ENCODE measurements at regions not wholly inside any gene's neighbourhood (a gene's known extent, or its start where the extent isn't known, plus 50 kb on each side); places are given as distances from the start of the nearest gene placed in this dataset.

DNA sequence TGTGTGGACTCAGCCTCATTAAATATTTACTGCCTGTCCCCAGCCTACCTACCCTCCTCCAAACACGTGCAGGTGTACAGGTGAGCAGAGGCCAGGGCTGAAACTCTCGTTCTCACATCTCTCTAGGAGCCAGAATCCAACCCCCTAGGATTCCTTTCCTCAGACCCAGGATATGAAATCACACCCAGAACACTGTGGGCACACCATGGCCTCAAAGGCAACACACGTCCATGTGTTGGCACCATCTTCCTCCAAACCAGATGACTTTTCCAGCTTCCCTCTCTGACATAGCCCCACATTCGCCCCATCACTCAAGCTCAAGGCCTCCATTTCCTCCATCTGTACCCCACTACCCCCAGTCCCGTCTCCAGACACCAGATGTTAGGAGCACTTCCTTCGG, 51.8 kb upstream of the DUSP5 start (continued):
- TF ChIP-seq, protein P1, sequence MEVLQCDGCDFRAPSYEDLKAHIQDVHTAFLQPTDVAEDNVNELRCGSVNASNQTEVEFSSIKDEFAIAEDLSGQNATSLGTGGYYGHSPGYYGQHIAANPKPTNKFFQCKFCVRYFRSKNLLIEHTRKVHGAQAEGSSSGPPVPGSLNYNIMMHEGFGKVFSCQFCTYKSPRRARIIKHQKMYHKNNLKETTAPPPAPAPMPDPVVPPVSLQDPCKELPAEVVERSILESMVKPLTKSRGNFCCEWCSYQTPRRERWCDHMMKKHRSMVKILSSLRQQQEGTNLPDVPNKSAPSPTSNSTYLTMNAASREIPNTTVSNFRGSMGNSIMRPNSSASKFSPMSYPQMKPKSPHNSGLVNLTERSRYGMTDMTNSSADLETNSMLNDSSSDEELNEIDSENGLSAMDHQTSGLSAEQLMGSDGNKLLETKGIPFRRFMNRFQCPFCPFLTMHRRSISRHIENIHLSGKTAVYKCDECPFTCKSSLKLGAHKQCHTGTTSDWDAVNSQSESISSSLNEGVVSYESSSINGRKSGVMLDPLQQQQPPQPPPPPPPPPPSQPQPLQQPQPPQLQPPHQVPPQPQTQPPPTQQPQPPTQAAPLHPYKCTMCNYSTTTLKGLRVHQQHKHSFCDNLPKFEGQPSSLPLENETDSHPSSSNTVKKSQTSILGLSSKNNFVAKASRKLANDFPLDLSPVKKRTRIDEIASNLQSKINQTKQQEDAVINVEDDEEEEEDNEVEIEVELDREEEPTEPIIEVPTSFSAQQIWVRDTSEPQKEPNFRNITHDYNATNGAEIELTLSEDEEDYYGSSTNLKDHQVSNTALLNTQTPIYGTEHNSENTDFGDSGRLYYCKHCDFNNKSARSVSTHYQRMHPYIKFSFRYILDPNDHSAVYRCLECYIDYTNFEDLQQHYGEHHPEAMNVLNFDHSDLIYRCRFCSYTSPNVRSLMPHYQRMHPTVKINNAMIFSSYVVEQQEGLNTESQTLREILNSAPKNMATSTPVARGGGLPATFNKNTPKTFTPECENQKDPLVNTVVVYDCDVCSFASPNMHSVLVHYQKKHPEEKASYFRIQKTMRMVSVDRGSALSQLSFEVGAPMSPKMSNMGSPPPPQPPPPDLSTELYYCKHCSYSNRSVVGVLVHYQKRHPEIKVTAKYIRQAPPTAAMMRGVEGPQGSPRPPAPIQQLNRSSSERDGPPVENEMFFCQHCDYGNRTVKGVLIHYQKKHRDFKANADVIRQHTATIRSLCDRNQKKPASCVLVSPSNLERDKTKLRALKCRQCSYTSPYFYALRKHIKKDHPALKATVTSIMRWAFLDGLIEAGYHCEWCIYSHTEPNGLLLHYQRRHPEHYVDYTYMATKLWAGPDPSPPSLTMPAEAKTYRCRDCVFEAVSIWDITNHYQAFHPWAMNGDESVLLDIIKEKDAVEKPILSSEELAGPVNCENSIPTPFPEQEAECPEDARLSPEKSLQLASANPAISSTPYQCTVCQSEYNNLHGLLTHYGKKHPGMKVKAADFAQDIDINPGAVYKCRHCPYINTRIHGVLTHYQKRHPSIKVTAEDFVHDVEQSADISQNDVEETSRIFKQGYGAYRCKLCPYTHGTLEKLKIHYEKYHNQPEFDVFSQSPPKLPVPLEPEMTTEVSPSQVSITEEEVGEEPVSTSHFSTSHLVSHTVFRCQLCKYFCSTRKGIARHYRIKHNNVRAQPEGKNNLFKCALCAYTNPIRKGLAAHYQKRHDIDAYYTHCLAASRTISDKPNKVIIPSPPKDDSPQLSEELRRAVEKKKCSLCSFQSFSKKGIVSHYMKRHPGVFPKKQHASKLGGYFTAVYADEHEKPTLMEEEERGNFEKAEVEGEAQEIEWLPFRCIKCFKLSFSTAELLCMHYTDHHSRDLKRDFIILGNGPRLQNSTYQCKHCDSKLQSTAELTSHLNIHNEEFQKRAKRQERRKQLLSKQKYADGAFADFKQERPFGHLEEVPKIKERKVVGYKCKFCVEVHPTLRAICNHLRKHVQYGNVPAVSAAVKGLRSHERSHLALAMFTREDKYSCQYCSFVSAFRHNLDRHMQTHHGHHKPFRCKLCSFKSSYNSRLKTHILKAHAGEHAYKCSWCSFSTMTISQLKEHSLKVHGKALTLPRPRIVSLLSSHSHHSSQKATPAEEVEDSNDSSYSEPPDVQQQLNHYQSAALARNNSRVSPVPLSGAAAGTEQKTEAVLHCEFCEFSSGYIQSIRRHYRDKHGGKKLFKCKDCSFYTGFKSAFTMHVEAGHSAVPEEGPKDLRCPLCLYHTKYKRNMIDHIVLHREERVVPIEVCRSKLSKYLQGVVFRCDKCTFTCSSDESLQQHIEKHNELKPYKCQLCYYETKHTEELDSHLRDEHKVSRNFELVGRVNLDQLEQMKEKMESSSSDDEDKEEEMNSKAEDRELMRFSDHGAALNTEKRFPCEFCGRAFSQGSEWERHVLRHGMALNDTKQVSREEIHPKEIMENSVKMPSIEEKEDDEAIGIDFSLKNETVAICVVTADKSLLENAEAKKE (CRISPR knock-in tag; IDR thresholded peaks at IDR 0.05), result no peak
- no peak for TF ChIP-seq ZNF114 (CRISPR knock-in tag; IDR thresholded peaks at IDR 0.05)
- TF ChIP-seq JUNB (IDR thresholded peaks at IDR 0.05; ENCODE audit: unreplicated experiment), result no peak
- no peak for TF ChIP-seq NANOG (IDR thresholded peaks at IDR 0.05; ENCODE audit: borderline replicate concordance)
- no peak for TF ChIP-seq POLR2AphosphoS5 (IDR thresholded peaks at IDR 0.05; ENCODE audit: low read depth)

DNA sequence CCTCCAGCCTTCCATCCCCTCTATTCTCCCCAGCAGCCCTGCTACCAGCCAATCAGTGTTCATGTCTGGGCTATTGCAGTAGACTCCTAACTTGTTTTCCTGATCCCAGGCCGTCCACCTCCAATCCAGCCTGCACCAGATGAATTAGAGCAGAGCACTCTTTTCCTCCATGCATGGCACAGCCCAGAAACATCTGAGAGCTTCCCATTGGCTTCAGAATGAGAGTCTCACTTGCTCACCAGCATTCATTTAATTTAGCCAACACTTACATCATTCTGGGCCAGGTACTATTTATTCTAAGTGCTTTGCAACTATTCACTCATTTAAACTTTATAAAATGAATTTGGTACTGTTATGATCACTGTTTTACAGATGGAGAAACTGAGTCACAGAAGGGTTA, 51.4 kb upstream of the DUSP5 start:
- Histone ChIP-seq H3K27me3 (ENCODE audit: insufficient read depth) (no peaks in the 10 kb centered on the region), H4K20me1 (replicated peaks; ENCODE audit: insufficient read depth) (no peaks in the 10 kb centered on the region), H3K9me2 (ENCODE audit: insufficient read depth) (0 out of 2 replicates have a peak, but pooled peaks cover 3% of the 10 kb centered on the region), H3F3A (replicated peaks; ENCODE audit: low read depth) (no peaks in the 10 kb centered on the region), H3K4me1 (ENCODE audit: insufficient read depth) (no peaks in the 10 kb centered on the region), H3K36me3 (ENCODE audit: insufficient read depth) (no peaks in the 10 kb centered on the region), H3K27ac (ENCODE audit: low read depth) (no peak overlapping the region), H2AFZ (no peak overlapping the region), H3K79me2 (replicated peaks; ENCODE audit: insufficient read depth) (no peaks in the 10 kb centered on the region), H3K4me3 (no peak overlapping the region), H3K4me2 (no peak overlapping the region)
- Mint-ChIP-seq H3K4me1 (peaks cover 15% of the 10 kb centered on the region), H3K27ac (no peak overlapping the region), H3K4me3 (no peak overlapping the region), H3K36me3 (ENCODE audit: low read depth) (no peaks in the 10 kb centered on the region), H3K9me3 (no peaks in the 10 kb centered on the region), H3K27me3 (ENCODE audit: insufficient read depth, low read depth, poor library complexity) (peaks cover 6% of the 10 kb centered on the region)
- TF ChIP-seq, protein P2, sequence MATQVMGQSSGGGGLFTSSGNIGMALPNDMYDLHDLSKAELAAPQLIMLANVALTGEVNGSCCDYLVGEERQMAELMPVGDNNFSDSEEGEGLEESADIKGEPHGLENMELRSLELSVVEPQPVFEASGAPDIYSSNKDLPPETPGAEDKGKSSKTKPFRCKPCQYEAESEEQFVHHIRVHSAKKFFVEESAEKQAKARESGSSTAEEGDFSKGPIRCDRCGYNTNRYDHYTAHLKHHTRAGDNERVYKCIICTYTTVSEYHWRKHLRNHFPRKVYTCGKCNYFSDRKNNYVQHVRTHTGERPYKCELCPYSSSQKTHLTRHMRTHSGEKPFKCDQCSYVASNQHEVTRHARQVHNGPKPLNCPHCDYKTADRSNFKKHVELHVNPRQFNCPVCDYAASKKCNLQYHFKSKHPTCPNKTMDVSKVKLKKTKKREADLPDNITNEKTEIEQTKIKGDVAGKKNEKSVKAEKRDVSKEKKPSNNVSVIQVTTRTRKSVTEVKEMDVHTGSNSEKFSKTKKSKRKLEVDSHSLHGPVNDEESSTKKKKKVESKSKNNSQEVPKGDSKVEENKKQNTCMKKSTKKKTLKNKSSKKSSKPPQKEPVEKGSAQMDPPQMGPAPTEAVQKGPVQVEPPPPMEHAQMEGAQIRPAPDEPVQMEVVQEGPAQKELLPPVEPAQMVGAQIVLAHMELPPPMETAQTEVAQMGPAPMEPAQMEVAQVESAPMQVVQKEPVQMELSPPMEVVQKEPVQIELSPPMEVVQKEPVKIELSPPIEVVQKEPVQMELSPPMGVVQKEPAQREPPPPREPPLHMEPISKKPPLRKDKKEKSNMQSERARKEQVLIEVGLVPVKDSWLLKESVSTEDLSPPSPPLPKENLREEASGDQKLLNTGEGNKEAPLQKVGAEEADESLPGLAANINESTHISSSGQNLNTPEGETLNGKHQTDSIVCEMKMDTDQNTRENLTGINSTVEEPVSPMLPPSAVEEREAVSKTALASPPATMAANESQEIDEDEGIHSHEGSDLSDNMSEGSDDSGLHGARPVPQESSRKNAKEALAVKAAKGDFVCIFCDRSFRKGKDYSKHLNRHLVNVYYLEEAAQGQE (IDR thresholded peaks at IDR 0.05; ENCODE audit: unreplicated experiment), result no peak
- no peak for ATAC-seq
- DNase-seq (ENCODE audit: low spot score), result no peak

Data from GM23338 (cell line).